PC-9 (cell line): ENCODE measurements at regions not wholly inside any gene's neighbourhood (a gene's known extent, or its start where the extent isn't known, plus 50 kb on each side); places are given as distances from the start of the nearest gene placed in this dataset.

ENCODE experiments used
- EZH2 ChIP-seq: fragments of 200-600 bp; sonication (generic); IDR thresholded peaks from 2 replicates; pipeline ENCODE4 v1.8.0; 2017; ENCODE audit warnings: antibody characterized with exemption, low read depth
- TF ChIP-seq, protein P1 (sequence below): fragments of 200-600 bp; sonication (generic); conservative IDR thresholded peaks from 2 replicates; pipeline ENCODE4 v1.6.1; 2017; ENCODE audit warnings: mixed run types, antibody characterized with exemption, mild to moderate bottlenecking, moderate library complexity

DNA sequence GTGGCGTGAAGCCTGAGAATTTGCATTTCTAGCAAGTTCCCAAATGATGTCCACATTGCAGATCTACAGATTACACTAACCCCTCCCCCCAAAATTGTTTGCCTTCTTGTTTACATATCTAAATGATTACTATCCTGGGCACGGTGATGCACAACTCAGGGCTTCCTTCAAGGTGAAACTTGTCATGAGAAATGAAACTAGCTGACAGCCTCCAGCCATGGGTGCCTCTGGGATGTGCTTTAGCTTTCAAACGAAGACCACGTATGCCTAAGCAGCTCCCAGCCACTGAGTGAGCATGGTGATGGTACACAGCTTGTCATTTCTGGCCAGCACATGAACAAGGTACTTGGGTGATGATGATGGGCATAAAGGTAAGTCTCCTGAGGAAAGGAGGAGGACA is 464.8 kb upstream of the DDX18 start:
- TF ChIP-seq EZH2: no peak
- TF ChIP-seq, protein P1, sequence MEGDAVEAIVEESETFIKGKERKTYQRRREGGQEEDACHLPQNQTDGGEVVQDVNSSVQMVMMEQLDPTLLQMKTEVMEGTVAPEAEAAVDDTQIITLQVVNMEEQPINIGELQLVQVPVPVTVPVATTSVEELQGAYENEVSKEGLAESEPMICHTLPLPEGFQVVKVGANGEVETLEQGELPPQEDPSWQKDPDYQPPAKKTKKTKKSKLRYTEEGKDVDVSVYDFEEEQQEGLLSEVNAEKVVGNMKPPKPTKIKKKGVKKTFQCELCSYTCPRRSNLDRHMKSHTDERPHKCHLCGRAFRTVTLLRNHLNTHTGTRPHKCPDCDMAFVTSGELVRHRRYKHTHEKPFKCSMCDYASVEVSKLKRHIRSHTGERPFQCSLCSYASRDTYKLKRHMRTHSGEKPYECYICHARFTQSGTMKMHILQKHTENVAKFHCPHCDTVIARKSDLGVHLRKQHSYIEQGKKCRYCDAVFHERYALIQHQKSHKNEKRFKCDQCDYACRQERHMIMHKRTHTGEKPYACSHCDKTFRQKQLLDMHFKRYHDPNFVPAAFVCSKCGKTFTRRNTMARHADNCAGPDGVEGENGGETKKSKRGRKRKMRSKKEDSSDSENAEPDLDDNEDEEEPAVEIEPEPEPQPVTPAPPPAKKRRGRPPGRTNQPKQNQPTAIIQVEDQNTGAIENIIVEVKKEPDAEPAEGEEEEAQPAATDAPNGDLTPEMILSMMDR: no peak
